ENCODE measurements at regions not wholly inside any gene's neighbourhood (a gene's known extent, or its start where the extent isn't known, plus 50 kb on each side); places are given as distances from the start of the nearest gene placed in this dataset.

GRCh38 chr2:181149056-181149455 is 168.7 kb downstream of the UBE2E3 start:
- no peak for DNase-seq (ENCODE audit: low spot score)

- DNase-seq (ENCODE audit: low spot score) = no peak
Measured at GRCh38 chr2:181152226-181152625, 171.8 kb downstream of the UBE2E3 start.

GRCh38 chr2:181152701-181153100 is 172.3 kb downstream of the UBE2E3 start:
- no peak for DNase-seq (ENCODE audit: low spot score)

- DNase-seq (ENCODE audit: low spot score) = no peak
Measured at GRCh38 chr2:181153886-181154285, 173.5 kb downstream of the UBE2E3 start.

GRCh38 chr2:181157326-181157725 is 176.9 kb downstream of the UBE2E3 start:
- no peak for DNase-seq (ENCODE audit: low spot score)

- DNase-seq (ENCODE audit: low spot score) = no peak
Measured at GRCh38 chr2:181158427-181158826, 178.0 kb downstream of the UBE2E3 start.

GRCh38 chr2:181161615-181162014 is 181.2 kb downstream of the UBE2E3 start:
- DNase-seq (ENCODE audit: low spot score) = no peak

- DNase-seq (ENCODE audit: low spot score) = no peak
Measured at GRCh38 chr2:181163139-181163538, 182.7 kb downstream of the UBE2E3 start.

GRCh38 chr2:181163691-181164090 is 183.3 kb downstream of the UBE2E3 start:
- no peak for DNase-seq (ENCODE audit: low spot score)

- no peak for DNase-seq (ENCODE audit: low spot score)
Measured at GRCh38 chr2:181164699-181165098, 184.3 kb downstream of the UBE2E3 start.

- DNase-seq (ENCODE audit: low spot score) = no peak
Measured at GRCh38 chr2:181165199-181165868, 184.9 kb downstream of the UBE2E3 start.

- no peak for DNase-seq (ENCODE audit: low spot score)
Measured at GRCh38 chr2:181169503-181169902, 189.1 kb downstream of the UBE2E3 start.

GRCh38 chr2:181170256-181170655 is 189.9 kb downstream of the UBE2E3 start:
- DNase-seq (ENCODE audit: low spot score) = no peak

GRCh38 chr2:181172676-181173075 is 192.3 kb downstream of the UBE2E3 start:
- DNase-seq (ENCODE audit: low spot score) = no peak

- DNase-seq (ENCODE audit: low spot score) = no peak
Measured at GRCh38 chr2:181174611-181175580, 194.5 kb downstream of the UBE2E3 start.

- no peak for DNase-seq (ENCODE audit: low spot score)
Measured at GRCh38 chr2:181176540-181176939, 196.1 kb downstream of the UBE2E3 start.

- no peak for DNase-seq (ENCODE audit: low spot score)
Measured at GRCh38 chr2:181177376-181177775, 197.0 kb downstream of the UBE2E3 start.

- DNase-seq (ENCODE audit: low spot score) = no peak
Measured at GRCh38 chr2:181178130-181178529, 197.7 kb downstream of the UBE2E3 start.

- DNase-seq (ENCODE audit: low spot score) = no peak
Measured at GRCh38 chr2:181178823-181179412, 198.5 kb downstream of the UBE2E3 start.

GRCh38 chr2:181183878-181184542 is 203.6 kb downstream of the UBE2E3 start:
- DNase-seq (ENCODE audit: low spot score) = no peak

GRCh38 chr2:181185421-181185820 is 205.0 kb downstream of the UBE2E3 start:
- no peak for DNase-seq (ENCODE audit: low spot score)

GRCh38 chr2:181185948-181186347 is 205.5 kb downstream of the UBE2E3 start:
- no peak for DNase-seq (ENCODE audit: low spot score)

Measured in pons (tissue), 1 donor.